ENCODE measurements at regions not wholly inside any gene's neighbourhood (a gene's known extent, or its start where the extent isn't known, plus 50 kb on each side); places are given as distances from the start of the nearest gene placed in this dataset.

- TF ChIP-seq CTCF (conservative IDR thresholded peaks at IDR 0.05 in 1 of 2, IDR thresholded peaks at IDR 0.05 in 1 of 2; ENCODE audit: extremely low read depth in 1 of 2, insufficient read depth in 1 of 2, low read depth in 1 of 2, low read length in 2 of 2) (no peak), EZH2 (IDR thresholded peaks at IDR 0.05; ENCODE audit: borderline replicate concordance, low read length) (no peak)
These were observed 92.6 kb downstream of the C9orf152 start for GRCh38 chr9:110115341-110115820.

All from mammary epithelial cell (primary cell).